Keratinocyte (primary cell): ENCODE measurements at regions not wholly inside any gene's neighbourhood (a gene's known extent, or its start where the extent isn't known, plus 50 kb on each side); places are given as distances from the start of the nearest gene placed in this dataset.

Experiments used
- DNase-seq: peaks from one replicate; pipeline ENCODE4 v3.0.0-alpha.2; 2011; ENCODE audit warnings: low read depth, missing footprints, low spot score
- FAIRE-seq: peaks from 2 replicates; lab custom pipeline; 2011; peaks lifted over from hg19 to GRCh38; lab: Jason Lieb, UNC
- H2AFZ ChIP-seq: 2 replicates; pipeline ENCODE4 v1.6.0; 2012; ENCODE audit warnings: low read length, control low read depth, inconsistent platforms; ENCODE audit not compliant: control insufficient read depth
- H3K27ac ChIP-seq: 2 replicates; pipeline ENCODE4 v1.5.1; 2011; ENCODE audit warnings: low read length; ENCODE audit not compliant: control insufficient read depth, insufficient read depth
- H3K27me3 ChIP-seq: 3 replicates; pipeline ENCODE4 v1.6.0; 2011; ENCODE audit warnings: low read length; ENCODE audit not compliant: control insufficient read depth, insufficient read depth; ENCODE audit errors: extremely low read depth
- H3K36me3 ChIP-seq, 2 experiments: 2 replicates in 1 of 2; 3 replicates in 1 of 2; pipeline ENCODE4 v1.5.1; 2011; ENCODE audit warnings: low read length in 2 of 2, mild to moderate bottlenecking in 1 of 2; ENCODE audit not compliant: control insufficient read depth in 2 of 2, insufficient read depth in 2 of 2; ENCODE audit errors: extremely low read depth in 1 of 2
- H3K4me1 ChIP-seq: 3 replicates; pipeline ENCODE4 v1.5.1; 2011; ENCODE audit warnings: low read length; ENCODE audit not compliant: control insufficient read depth, insufficient read depth; ENCODE audit errors: extremely low read depth
- H3K4me2 ChIP-seq: 3 replicates; pipeline ENCODE4 v1.6.0; 2011; ENCODE audit warnings: low read depth, low read length; ENCODE audit not compliant: control insufficient read depth, insufficient read depth; ENCODE audit errors: extremely low read depth
- H3K4me3 ChIP-seq, 3 experiments: fragments of 200-600 bp in 1 of 3; sonication (generic) in 1 of 3; 2 replicates in 2 of 3; 3 replicates in 1 of 3; pipeline ENCODE4 v1.5.1; 2011 to 2016; ENCODE audit warnings: low read length in 3 of 3, mild to moderate bottlenecking in 3 of 3, control low read depth in 2 of 3, inconsistent platforms in 1 of 3, low read depth in 1 of 3, mixed read lengths in 1 of 3, mixed run types in 1 of 3, moderate library complexity in 1 of 3; ENCODE audit not compliant: control insufficient read depth in 2 of 3, insufficient read depth in 2 of 3; ENCODE audit errors: extremely low read depth in 1 of 3
- H3K79me2 ChIP-seq: 2 replicates; pipeline ENCODE4 v1.6.0; 2012; ENCODE audit warnings: low read length; ENCODE audit not compliant: control insufficient read depth, insufficient read depth
- H3K9ac ChIP-seq: 3 replicates; pipeline ENCODE4 v1.6.0; 2011; ENCODE audit warnings: low read length; ENCODE audit not compliant: control insufficient read depth, insufficient read depth; ENCODE audit errors: extremely low read depth
- H3K9me1 ChIP-seq: 3 replicates; pipeline ENCODE4 v1.6.0; 2011; ENCODE audit warnings: low read length; ENCODE audit not compliant: control insufficient read depth, insufficient read depth; ENCODE audit errors: extremely low read depth
- H3K9me3 ChIP-seq: 2 replicates; pipeline ENCODE4 v1.5.1; 2012; ENCODE audit warnings: low read depth, low read length; ENCODE audit not compliant: control insufficient read depth
- H4K20me1 ChIP-seq: 3 replicates; pipeline ENCODE4 v1.6.0; 2011; ENCODE audit warnings: low read length; ENCODE audit not compliant: control insufficient read depth, insufficient read depth; ENCODE audit errors: extremely low read depth
- CTCF ChIP-seq, 3 experiments: IDR thresholded peaks in 1 of 3; conservative IDR thresholded peaks in 1 of 3; optimal IDR thresholded peaks in 1 of 3; 2 replicates in 2 of 3; 3 replicates in 1 of 3; pipeline versions ENCODE3 to v1.5.1; 2011; ENCODE audit warnings: low read length in 3 of 3, mild to moderate bottlenecking in 3 of 3, moderate library complexity in 2 of 3, control low read depth in 1 of 3, inconsistent platforms in 1 of 3; ENCODE audit not compliant: insufficient read depth in 2 of 3; ENCODE audit errors: extremely low read depth in 1 of 3
- EZH2 ChIP-seq: IDR thresholded peaks from one replicate; pipeline ENCODE4 v1.6.1; 2012; ENCODE audit warnings: inconsistent platforms, mild to moderate bottlenecking, low read length, moderate library complexity
- dilution Hi-C: fragments of 300-500 bp; cut with MboI; formaldehyde crosslinking; loops from one replicate; pipeline ENCODE4 v1.7.0; 2020; ENCODE audit warnings: low sequenced_read_pairs; ENCODE audit not compliant: extremely low pct_ligation_motif_present

GRCh38 chr1:117802531-117803257, 126.7 kb downstream of the GDAP2 start:
- H3K36me3 ChIP-seq: no peaks in the 10 kb centered on the region
- FAIRE-seq (no peak), DNase-seq (no peak)
- H3K4me2 ChIP-seq: no peak overlapping the region
- H3K79me2 ChIP-seq: no peaks in the 10 kb centered on the region
- H3K9ac ChIP-seq: no peak overlapping the region
- H3K9me1 ChIP-seq: no peaks in the 10 kb centered on the region
- no peak overlapping the region for H2AFZ ChIP-seq
- no peak overlapping the region for H3K4me3 ChIP-seq
- no peaks in the 10 kb centered on the region for H3K27me3 ChIP-seq
- TF ChIP-seq EZH2: no peak
- TF ChIP-seq CTCF (optimal IDR thresholded peaks at IDR 0.05 in 1 of 3, IDR thresholded peaks at IDR 0.05 in 1 of 3, conservative IDR thresholded peaks at IDR 0.05 in 1 of 3; ENCODE audit: extremely low read depth in 1 of 3, insufficient read depth in 2 of 3, low read length in 3 of 3): no peak
- no peaks in the 10 kb centered on the region for H4K20me1 ChIP-seq
- H3K4me1 ChIP-seq: no peaks in the 10 kb centered on the region
- H3K9me3 ChIP-seq: no peaks in the 10 kb centered on the region
- H3K27ac ChIP-seq: no peak overlapping the region
- dilution Hi-C loops: no loop called here

GRCh38 chr1:117803318-117803717, 126.1 kb downstream of the GDAP2 start:
- Histone ChIP-seq H3K4me3 (no peak overlapping the region), H4K20me1 (no peaks in the 10 kb centered on the region), H2AFZ (no peak overlapping the region), H3K4me1 (no peaks in the 10 kb centered on the region), H3K9me3 (no peaks in the 10 kb centered on the region), H3K36me3 (no peaks in the 10 kb centered on the region), H3K27me3 (no peaks in the 10 kb centered on the region), H3K9me1 (no peaks in the 10 kb centered on the region), H3K79me2 (no peaks in the 10 kb centered on the region), H3K27ac (no peak overlapping the region), H3K4me2 (no peak overlapping the region), H3K9ac (no peak overlapping the region)
- DNase-seq (no peak), FAIRE-seq (no peak)
- TF ChIP-seq CTCF (optimal IDR thresholded peaks at IDR 0.05 in 1 of 3, IDR thresholded peaks at IDR 0.05 in 1 of 3, conservative IDR thresholded peaks at IDR 0.05 in 1 of 3; ENCODE audit: extremely low read depth in 1 of 3, insufficient read depth in 2 of 3, low read length in 3 of 3) (no peak), EZH2 (no peak)
- dilution Hi-C loops: no loop called here
